Nephron (organoid): ENCODE measurements at regions not wholly inside any gene's neighbourhood (a gene's known extent, or its start where the extent isn't known, plus 50 kb on each side); places are given as distances from the start of the nearest gene placed in this dataset.

Source experiments
- H3K27ac Mint-ChIP-seq, 3 experiments: 2 replicates each; pipeline ENCODE4 v1.8.0; 2020; ENCODE audit warnings: mixed read lengths in 3 of 3, mild to moderate bottlenecking in 2 of 3, moderate library complexity in 1 of 3
- H3K27me3 Mint-ChIP-seq: 2 replicates; pipeline ENCODE4 v1.8.0; 2021; ENCODE audit warnings: low read depth, mild to moderate bottlenecking, moderate library complexity, mixed read lengths
- H3K36me3 Mint-ChIP-seq: 2 replicates; pipeline ENCODE4 v1.8.0; 2020; ENCODE audit warnings: low read depth, mixed read lengths
- H3K4me1 Mint-ChIP-seq: 2 replicates; pipeline ENCODE4 v1.8.0; 2020; ENCODE audit warnings: mixed read lengths
- H3K4me3 Mint-ChIP-seq, 3 experiments: 2 replicates each; pipeline ENCODE4 v1.8.0; 2020; ENCODE audit warnings: mild to moderate bottlenecking in 3 of 3, mixed read lengths in 3 of 3, moderate library complexity in 2 of 3
- H3K9me3 Mint-ChIP-seq: 2 replicates; pipeline ENCODE4 v1.8.0; 2020; ENCODE audit warnings: mixed read lengths
- TF ChIP-seq, protein P1 (sequence below), 3 experiments: fragments of 200-600 bp; sonication (generic); IDR thresholded peaks; one replicate each; pipeline ENCODE4 v1.5.0; 2021; ENCODE audit warnings: antibody characterized with exemption in 3 of 3; ENCODE audit not compliant: unreplicated experiment in 3 of 3

DNA sequence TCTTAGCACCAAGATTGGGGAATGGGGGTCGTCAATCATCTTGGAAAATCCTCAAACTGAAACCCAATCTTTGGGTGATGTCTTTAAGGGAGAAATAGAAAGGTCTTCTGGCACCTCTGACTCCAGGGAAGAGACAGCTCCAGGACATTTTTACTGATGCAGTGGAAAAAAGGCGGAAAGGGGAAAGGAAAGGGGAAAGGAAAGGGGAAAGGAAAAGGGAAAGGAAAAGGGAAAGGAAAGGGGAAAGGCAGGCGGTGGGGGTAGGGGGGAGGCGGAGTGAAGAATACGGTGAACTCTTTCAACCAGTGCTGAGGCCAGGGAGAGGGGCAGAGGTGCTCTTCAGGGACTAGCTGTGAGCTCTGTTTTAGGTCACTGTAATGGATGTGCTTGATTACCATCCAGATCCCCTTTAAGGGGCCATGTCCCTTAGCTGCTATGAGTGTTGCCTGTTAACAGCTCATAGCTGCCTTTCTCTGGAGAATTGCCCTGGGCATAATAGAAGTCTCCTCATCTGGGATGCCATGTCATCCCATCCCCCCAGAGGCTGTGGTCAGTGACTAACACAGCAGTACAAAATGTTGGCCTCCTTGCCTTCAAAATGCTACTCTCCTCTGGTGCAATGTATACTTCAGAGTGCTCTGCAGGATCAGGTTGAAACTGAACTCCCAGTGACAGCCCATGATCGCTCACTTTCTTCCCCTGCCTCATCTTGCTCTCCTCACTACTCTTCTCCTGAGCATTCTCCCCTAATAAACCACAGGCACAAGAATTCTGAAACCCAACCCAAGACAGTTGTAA is 92.4 kb upstream of the AP1S2 start:
- no peaks in the 10 kb centered on the region for H3K27me3 Mint-ChIP-seq
- TF ChIP-seq, protein P1, sequence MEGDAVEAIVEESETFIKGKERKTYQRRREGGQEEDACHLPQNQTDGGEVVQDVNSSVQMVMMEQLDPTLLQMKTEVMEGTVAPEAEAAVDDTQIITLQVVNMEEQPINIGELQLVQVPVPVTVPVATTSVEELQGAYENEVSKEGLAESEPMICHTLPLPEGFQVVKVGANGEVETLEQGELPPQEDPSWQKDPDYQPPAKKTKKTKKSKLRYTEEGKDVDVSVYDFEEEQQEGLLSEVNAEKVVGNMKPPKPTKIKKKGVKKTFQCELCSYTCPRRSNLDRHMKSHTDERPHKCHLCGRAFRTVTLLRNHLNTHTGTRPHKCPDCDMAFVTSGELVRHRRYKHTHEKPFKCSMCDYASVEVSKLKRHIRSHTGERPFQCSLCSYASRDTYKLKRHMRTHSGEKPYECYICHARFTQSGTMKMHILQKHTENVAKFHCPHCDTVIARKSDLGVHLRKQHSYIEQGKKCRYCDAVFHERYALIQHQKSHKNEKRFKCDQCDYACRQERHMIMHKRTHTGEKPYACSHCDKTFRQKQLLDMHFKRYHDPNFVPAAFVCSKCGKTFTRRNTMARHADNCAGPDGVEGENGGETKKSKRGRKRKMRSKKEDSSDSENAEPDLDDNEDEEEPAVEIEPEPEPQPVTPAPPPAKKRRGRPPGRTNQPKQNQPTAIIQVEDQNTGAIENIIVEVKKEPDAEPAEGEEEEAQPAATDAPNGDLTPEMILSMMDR (IDR thresholded peaks at IDR 0.05; ENCODE audit: unreplicated experiment in 3 of 3), result no peak
- peaks cover 16% of the 10 kb centered on the region for H3K4me1 Mint-ChIP-seq
- no peaks in the 10 kb centered on the region for H3K36me3 Mint-ChIP-seq
- no peak overlapping the region for H3K4me3 Mint-ChIP-seq
- no peaks in the 10 kb centered on the region for H3K9me3 Mint-ChIP-seq
- peak overlapping the region in 2 of 3 experiments; percentile 34 to 83 for H3K27ac Mint-ChIP-seq

DNA sequence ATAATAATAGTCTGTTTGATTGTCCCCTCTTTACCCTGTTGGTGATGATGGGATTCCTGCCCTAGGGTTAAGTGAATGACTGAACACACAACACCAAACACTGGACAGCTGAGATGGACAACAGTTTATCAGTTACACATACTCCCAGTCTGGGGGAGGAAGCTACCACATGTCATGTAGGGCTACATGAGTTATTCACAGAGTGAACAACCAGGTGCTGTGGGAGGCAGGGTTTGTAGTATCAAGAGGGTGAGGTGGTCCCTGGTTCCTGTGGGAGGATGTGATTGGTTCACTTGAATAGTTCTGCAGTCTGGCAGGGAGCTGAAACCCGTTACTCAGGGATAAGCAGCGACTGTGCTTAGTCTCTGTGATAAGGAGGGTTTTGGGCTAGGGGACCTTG is 88.8 kb upstream of the AP1S2 start:
- H3K9me3 Mint-ChIP-seq, result no peaks in the 10 kb centered on the region
- no peak overlapping the region for H3K27ac Mint-ChIP-seq
- peaks cover 8% of the 10 kb centered on the region for H3K4me1 Mint-ChIP-seq
- no peaks in the 10 kb centered on the region for H3K27me3 Mint-ChIP-seq
- no peak overlapping the region for H3K4me3 Mint-ChIP-seq
- no peaks in the 10 kb centered on the region for H3K36me3 Mint-ChIP-seq
- TF ChIP-seq, protein P1 (IDR thresholded peaks at IDR 0.05; ENCODE audit: unreplicated experiment in 3 of 3), result no peak

DNA sequence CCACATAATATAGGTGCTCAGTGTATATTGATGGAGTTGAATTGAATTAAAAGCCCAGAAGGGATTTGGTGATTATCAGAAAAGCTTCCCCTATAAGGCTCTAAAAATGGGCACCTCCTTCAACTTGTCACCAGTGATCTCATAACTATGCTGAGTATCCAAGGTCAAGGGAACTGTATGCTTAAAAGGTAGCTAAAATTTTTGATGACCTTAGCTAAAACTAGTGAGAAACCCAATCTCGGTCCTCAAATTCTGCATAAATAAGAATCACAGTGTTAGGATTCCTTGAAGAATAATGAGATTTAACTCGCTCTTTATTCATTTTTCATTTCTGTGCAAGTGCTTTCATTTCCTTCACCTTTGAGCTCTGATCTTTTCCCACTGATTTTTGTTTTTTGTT is 87.7 kb upstream of the AP1S2 start:
- Mint-ChIP-seq H3K36me3 (no peaks in the 10 kb centered on the region), H3K4me1 (peaks cover 3% of the 10 kb centered on the region), H3K27ac (no peak overlapping the region), H3K9me3 (no peaks in the 10 kb centered on the region), H3K4me3 (no peak overlapping the region), H3K27me3 (no peaks in the 10 kb centered on the region)
- TF ChIP-seq, protein P1 (IDR thresholded peaks at IDR 0.05; ENCODE audit: unreplicated experiment in 3 of 3), result no peak

DNA sequence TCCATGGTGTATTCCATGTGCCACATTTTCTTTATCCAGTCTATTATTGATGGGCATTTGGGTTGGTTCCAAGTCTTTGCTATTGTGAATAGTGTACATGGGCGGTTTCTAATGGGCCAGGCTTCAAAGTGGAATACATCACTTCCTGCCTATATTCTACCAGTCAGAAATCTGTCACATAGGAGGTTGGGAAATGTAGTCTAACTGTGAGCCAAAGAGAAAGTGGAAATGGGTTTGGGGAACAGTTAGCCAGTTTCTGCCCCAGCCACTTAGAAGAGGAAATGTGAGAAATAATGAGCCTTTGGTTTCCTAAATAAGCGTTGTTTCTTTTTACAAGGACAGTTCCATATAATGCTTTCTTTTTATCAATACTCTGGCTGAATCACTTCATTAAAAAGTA is 85.1 kb upstream of the AP1S2 start:
- no peak overlapping the region for H3K4me3 Mint-ChIP-seq
- H3K36me3 Mint-ChIP-seq, result no peaks in the 10 kb centered on the region
- TF ChIP-seq, protein P1 (IDR thresholded peaks at IDR 0.05; ENCODE audit: unreplicated experiment in 3 of 3), result no peak
- no peaks in the 10 kb centered on the region for H3K9me3 Mint-ChIP-seq
- no peaks in the 10 kb centered on the region for H3K4me1 Mint-ChIP-seq
- peak overlapping the region in 1 of 3 experiments; percentile 68 for H3K27ac Mint-ChIP-seq
- no peaks in the 10 kb centered on the region for H3K27me3 Mint-ChIP-seq

DNA sequence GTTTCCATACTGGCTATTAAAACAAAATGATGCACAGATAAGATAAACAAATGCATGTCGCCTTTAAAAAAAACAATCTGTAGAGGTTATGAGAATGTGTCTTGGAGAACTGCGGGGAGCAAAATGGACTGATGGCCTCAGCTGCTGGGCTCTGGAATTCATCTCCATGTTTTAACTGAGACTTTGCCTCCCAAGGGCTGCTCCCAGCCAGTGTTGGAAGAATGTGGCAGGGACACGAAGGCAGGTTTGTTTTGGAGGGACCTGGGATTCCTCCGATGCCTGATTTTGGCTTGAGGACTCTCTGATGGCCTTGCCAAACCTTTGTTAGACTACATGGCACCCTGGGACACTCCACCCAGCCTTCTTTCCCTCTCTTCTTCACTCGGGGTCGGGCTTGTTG is 83.5 kb upstream of the AP1S2 start:
- no peaks in the 10 kb centered on the region for H3K9me3 Mint-ChIP-seq
- H3K27me3 Mint-ChIP-seq, result no peaks in the 10 kb centered on the region
- H3K4me1 Mint-ChIP-seq, result no peaks in the 10 kb centered on the region
- no peak overlapping the region for H3K4me3 Mint-ChIP-seq
- H3K27ac Mint-ChIP-seq, result no peak overlapping the region
- TF ChIP-seq, protein P1 (IDR thresholded peaks at IDR 0.05; ENCODE audit: unreplicated experiment in 3 of 3), result no peak
- no peaks in the 10 kb centered on the region for H3K36me3 Mint-ChIP-seq

DNA sequence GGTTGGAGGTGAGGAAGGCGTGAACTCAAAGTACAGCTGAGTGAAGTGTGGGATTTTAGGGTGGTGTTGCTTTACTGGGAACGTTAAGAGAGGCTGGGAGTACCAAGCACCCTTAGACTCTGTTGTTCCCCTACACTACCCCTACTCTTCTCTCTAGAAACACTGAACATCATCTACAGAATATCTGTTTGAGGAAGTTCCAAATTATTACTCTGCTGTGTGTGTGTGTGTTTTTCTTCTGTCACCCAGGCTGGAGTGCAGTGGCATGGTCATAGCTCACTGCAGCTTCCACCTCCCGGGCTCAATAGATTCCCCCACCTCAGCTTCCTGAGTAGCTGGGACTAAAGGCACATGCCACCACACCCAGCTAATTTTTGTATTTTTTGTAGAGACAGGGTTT is 76.7 kb upstream of the AP1S2 start:
- H3K27ac Mint-ChIP-seq, result peak overlapping the region in 1 of 3 experiments; percentile 35
- H3K36me3 Mint-ChIP-seq, result no peaks in the 10 kb centered on the region
- no peak overlapping the region for H3K4me3 Mint-ChIP-seq

More for the DNA sequence above, 76.7 kb upstream of the AP1S2 start:
- TF ChIP-seq, protein P1 (IDR thresholded peaks at IDR 0.05; ENCODE audit: unreplicated experiment in 3 of 3), result no peak
- Mint-ChIP-seq H3K27me3 (peaks cover 3% of the 10 kb centered on the region), H3K4me1 (no peaks in the 10 kb centered on the region), H3K9me3 (peaks cover 1% of the 10 kb centered on the region)
